IMR-90 (cell line): ENCODE measurements at regions not wholly inside any gene's neighbourhood (a gene's known extent, or its start where the extent isn't known, plus 50 kb on each side); places are given as distances from the start of the nearest gene placed in this dataset.

ENCODE experiments used
- ATAC-seq: fragments of 200-7000 bp; cut with Tn5 transposase; 2 replicates; pipeline ENCODE4 v1.9.1; 2020; ENCODE audit warnings: low read depth, mild to moderate bottlenecking, moderate library complexity
- BruUV-seq: library from RNA; stranded (reverse); fragments of 400-500 nt; replicated peaks from 2 replicates; lab custom pipeline; 2021; lab: Mats Ljungman, UMichigan
- CTCF ChIA-PET: fragments of 300-600 bp; formaldehyde crosslinking; extraction: SDS; loops from one replicate; lab custom pipeline; 2021; ENCODE audit warnings: antibody characterized with exemption; lab: Yijun Ruan, JAX
- POLR2A ChIA-PET: fragments of 300-600 bp; sonication (Branson Sonifier 250); formaldehyde crosslinking; loops from one replicate; lab custom pipeline; 2022; ENCODE audit warnings: antibody characterized with exemption; ENCODE audit not compliant: unreplicated experiment; lab: Charles Lee
- DNase-seq: peaks from one replicate; pipeline ENCODE4 v3.0.0; 2013
- H2AFZ ChIP-seq: replicated peaks from 2 replicates; pipeline ENCODE3; 2013; ENCODE audit warnings: low read length, mild to moderate bottlenecking; ENCODE audit not compliant: poor library complexity
- H2AK5ac ChIP-seq: 2 replicates; pipeline ENCODE4 v1.6.1; 2013; ENCODE audit warnings: low read depth, low read length, inconsistent platforms
- H2AK9ac ChIP-seq: replicated peaks from 2 replicates; pipeline ENCODE3; 2013; ENCODE audit warnings: mild to moderate bottlenecking, low read depth, low read length, moderate library complexity; ENCODE audit not compliant: poor library complexity
- H2BK120ac ChIP-seq: 2 replicates; pipeline ENCODE4 v1.6.1; 2013; ENCODE audit warnings: low read depth, low read length, inconsistent platforms
- H2BK15ac ChIP-seq: 3 replicates; pipeline ENCODE4 v1.6.1; 2013; ENCODE audit warnings: low read depth, low read length, inconsistent platforms
- H2BK20ac ChIP-seq: 2 replicates; pipeline ENCODE4 v1.6.1; 2013; ENCODE audit warnings: low read depth, mild to moderate bottlenecking, inconsistent platforms, low read length, moderate library complexity
- H2BK5ac ChIP-seq: 2 replicates; pipeline ENCODE4 v1.6.1; 2013; ENCODE audit warnings: mild to moderate bottlenecking, low read depth, low read length, inconsistent platforms; ENCODE audit not compliant: poor library complexity, severe bottlenecking
- H3K14ac ChIP-seq: replicated peaks from 2 replicates; pipeline ENCODE4 v1.6.1; 2013; ENCODE audit warnings: low read depth, low read length, inconsistent platforms
- H3K18ac ChIP-seq: 2 replicates; pipeline ENCODE4 v1.6.1; 2013; ENCODE audit warnings: low read depth, low read length, control low read depth
- H3K23ac ChIP-seq: 2 replicates; pipeline ENCODE4 v1.6.1; 2013; ENCODE audit warnings: low read depth, low read length, inconsistent platforms
- H3K27ac ChIP-seq: 2 replicates; pipeline ENCODE4 v1.5.1; 2013; ENCODE audit warnings: mild to moderate bottlenecking, control low read depth, low read length; ENCODE audit not compliant: insufficient read depth
- H3K27me3 ChIP-seq: 2 replicates; pipeline ENCODE4 v1.6.1; 2013; ENCODE audit warnings: low read length; ENCODE audit not compliant: control insufficient read depth, insufficient read depth
- H3K36me3 ChIP-seq: 2 replicates; pipeline ENCODE4 v1.6.1; 2013; ENCODE audit warnings: low read length, mixed read lengths; ENCODE audit not compliant: control insufficient read depth, insufficient read depth
- H3K4ac ChIP-seq: 2 replicates; pipeline ENCODE4 v1.6.1; 2013; ENCODE audit warnings: low read depth, low read length, inconsistent platforms
- H3K4me1 ChIP-seq: 2 replicates; pipeline ENCODE4 v1.6.1; 2013; ENCODE audit warnings: low read length, mixed read lengths; ENCODE audit not compliant: control insufficient read depth, insufficient read depth
- H3K4me2 ChIP-seq: 2 replicates; pipeline ENCODE4 v1.6.1; 2013; ENCODE audit warnings: low read depth, mild to moderate bottlenecking, control low read depth, low read length, moderate library complexity
- H3K4me3 ChIP-seq: 2 replicates; pipeline ENCODE4 v1.5.1; 2013; ENCODE audit warnings: low read depth, mild to moderate bottlenecking, control low read depth, low read length, moderate library complexity; ENCODE audit not compliant: insufficient read depth
- H3K56ac ChIP-seq: 2 replicates; pipeline ENCODE4 v1.6.1; 2013; ENCODE audit warnings: low read length, inconsistent platforms; ENCODE audit not compliant: insufficient read depth; ENCODE audit errors: extremely low read depth
- H3K79me1 ChIP-seq, 2 experiments: 2 replicates each; pipeline ENCODE4 v1.6.1; 2013; ENCODE audit warnings: low read length in 2 of 2, inconsistent platforms in 1 of 2, low read depth in 1 of 2
- H3K9ac ChIP-seq: 2 replicates; pipeline ENCODE4 v1.6.1; 2013; ENCODE audit warnings: low read depth, low read length, control low read depth
- H3K9me1 ChIP-seq: 2 replicates; pipeline ENCODE4 v1.6.1; 2013; ENCODE audit warnings: low read length, inconsistent platforms; ENCODE audit not compliant: insufficient read depth
- H3K9me3 ChIP-seq: 2 replicates; pipeline ENCODE4 v1.6.1; 2013; ENCODE audit warnings: low read length; ENCODE audit not compliant: control insufficient read depth, insufficient read depth
- H4K20me1 ChIP-seq: 2 replicates; pipeline ENCODE4 v1.6.1; 2013; ENCODE audit warnings: low read length, inconsistent platforms; ENCODE audit not compliant: insufficient read depth
- H4K5ac ChIP-seq: 2 replicates; pipeline ENCODE4 v1.6.1; 2013; ENCODE audit warnings: mild to moderate bottlenecking, low read depth, low read length, control low read depth
- H4K8ac ChIP-seq, 2 experiments: 2 replicates each; pipeline ENCODE4 v1.6.1; 2013; ENCODE audit warnings: low read depth in 2 of 2, low read length in 2 of 2, control low read depth in 1 of 2, inconsistent platforms in 1 of 2
- H4K91ac ChIP-seq: 2 replicates; pipeline ENCODE4 v1.6.1; 2013; ENCODE audit warnings: low read depth, low read length, inconsistent platforms; ENCODE audit not compliant: insufficient read depth
- BHLHE40 ChIP-seq: fragments of 150-350 bp; IDR thresholded peaks from 2 replicates; pipeline ENCODE4 v1.6.1; 2016; ENCODE audit warnings: mild to moderate bottlenecking, low read depth, low read length
- CEBPB ChIP-seq: IDR thresholded peaks from 2 replicates; pipeline ENCODE4 v1.6.1; 2012; ENCODE audit warnings: low read depth, low read length, improper control_type of control experiment
- CHD1 ChIP-seq: IDR thresholded peaks from 2 replicates; pipeline ENCODE4 v1.6.1; 2012; ENCODE audit warnings: low read depth, low read length, improper control_type of control experiment
- CTCF ChIP-seq: conservative IDR thresholded peaks from 2 replicates; pipeline ENCODE4 v1.5.1; 2012; ENCODE audit warnings: mild to moderate bottlenecking, low read depth, low read length, improper control_type of control experiment
- ELK1 ChIP-seq: fragments of 150-350 bp; IDR thresholded peaks from 2 replicates; pipeline ENCODE4 v1.6.1; 2016; ENCODE audit warnings: low read depth, mild to moderate bottlenecking, low read length, moderate library complexity, borderline replicate concordance
- FOS ChIP-seq: fragments of 150-350 bp; IDR thresholded peaks from 2 replicates; pipeline ENCODE4 v1.6.1; 2016; ENCODE audit warnings: low read depth, low read length
- MAFK ChIP-seq: IDR thresholded peaks from 2 replicates; pipeline ENCODE4 v1.6.1; 2012; ENCODE audit warnings: low read depth, low read length, improper control_type of control experiment
- MAZ ChIP-seq: IDR thresholded peaks from 2 replicates; pipeline ENCODE4 v1.6.1; 2012; ENCODE audit warnings: low read depth, mild to moderate bottlenecking, low read length, improper control_type of control experiment, moderate library complexity, borderline replicate concordance
- MXI1 ChIP-seq: IDR thresholded peaks from 2 replicates; pipeline ENCODE4 v1.6.1; 2012; ENCODE audit warnings: low read depth, mild to moderate bottlenecking, low read length, moderate library complexity, borderline replicate concordance
- NFE2L2 ChIP-seq: fragments of 150-350 bp; IDR thresholded peaks from 2 replicates; pipeline ENCODE4 v1.6.1; 2016; ENCODE audit warnings: low read depth, mild to moderate bottlenecking, low read length
- POLR2A ChIP-seq: IDR thresholded peaks from 2 replicates; pipeline ENCODE4 v1.6.1; 2012; ENCODE audit warnings: mild to moderate bottlenecking, low read depth, low read length
- RAD21 ChIP-seq: IDR thresholded peaks from 2 replicates; pipeline ENCODE4 v1.6.1; 2012; ENCODE audit warnings: low read length, improper control_type of control experiment
- RCOR1 ChIP-seq: IDR thresholded peaks from 2 replicates; pipeline ENCODE4 v1.6.1; 2012; ENCODE audit warnings: mild to moderate bottlenecking, low read length, improper control_type of control experiment; ENCODE audit not compliant: insufficient replicate concordance
- RFX5 ChIP-seq: IDR thresholded peaks from 2 replicates; pipeline ENCODE4 v1.8.0; 2012; ENCODE audit warnings: low read depth, mild to moderate bottlenecking, low read length, moderate library complexity
- SMC3 ChIP-seq: fragments of 150-350 bp; IDR thresholded peaks from 2 replicates; pipeline ENCODE4 v1.6.1; 2016; ENCODE audit warnings: low read depth, mild to moderate bottlenecking, antibody characterized with exemption, low read length, moderate library complexity
- USF2 ChIP-seq: fragments of 150-350 bp; IDR thresholded peaks from 2 replicates; pipeline ENCODE4 v1.6.1; 2017; ENCODE audit warnings: mild to moderate bottlenecking, antibody characterized with exemption, low read length, low read depth
- WGBS, 2 experiments: methylation state at CpG; one replicate each; pipeline versions ENCODE4 v1.1.5 to v1.1.7; 2013; ENCODE audit warnings: missing lambda C conversion rate in 2 of 2; ENCODE audit not compliant: insufficient read length in 1 of 2; ENCODE audit errors: extremely low coverage in 2 of 2; 5-methylcytosine and 5-hydroxymethylcytosine counted together
- dilution Hi-C: fragments of 300-500 bp; cut with HindIII; formaldehyde crosslinking; loops from one replicate; pipeline ENCODE4 v1.14.3; 2018; ENCODE audit warnings: low sequenced_read_pairs; ENCODE audit not compliant: unreplicated experiment
- in situ Hi-C: fragments of 300-500 bp; cut with MboI; formaldehyde crosslinking; loops from 3 replicates; pipeline ENCODE4 v1.14.3; 2019; ENCODE audit warnings: low sequenced_read_pairs, inconsistent platforms, mixed read lengths
- intact Hi-C: fragments of 100-400 bp; cut with micrococcal nuclease; formaldehyde crosslinking; loops from 2 replicates; pipeline ENCODE4 v1.10.0; 2022

GRCh38 chr1:90246069-90246468 is 251.2 kb downstream of the ZNF326 start:
- no peaks in the 10 kb centered on the region for H4K20me1 ChIP-seq
- H4K5ac ChIP-seq: no peak overlapping the region
- intact Hi-C loops: no loop called here
- H3K4me2 ChIP-seq: no peak overlapping the region
- H2BK20ac ChIP-seq: no peak overlapping the region
- ATAC-seq (no peak), DNase-seq (no peak)
- dilution Hi-C loops: no loop called here
- H3K4me3 ChIP-seq: no peak overlapping the region
- CTCF ChIA-PET: interaction anchor here (0.6 kb wide), 1 partner anchor 142 kb away, joined by 3 read pairs; no protein-coding TSS in a partner anchor
- H3K9me3 ChIP-seq: no peaks in the 10 kb centered on the region
- H3K27me3 ChIP-seq: no peaks in the 10 kb centered on the region
- no peak overlapping the region for H3K27ac ChIP-seq
- in situ Hi-C loops: no loop called here
- no CpG with 5 or more reads among the region's 2 CpGs for WGBS, 2 experiments
- H3K4ac ChIP-seq: no peak overlapping the region
- H3K9me1 ChIP-seq: no peaks in the 10 kb centered on the region
- H3K9ac ChIP-seq: no peak overlapping the region
- no peak overlapping the region for H4K91ac ChIP-seq
- no peak overlapping the region for H3K23ac ChIP-seq
- no peak overlapping the region for H2AFZ ChIP-seq
- no peak for TF ChIP-seq RFX5
- no peak for TF ChIP-seq FOS
- TF ChIP-seq MXI1: no peak
- no peak for TF ChIP-seq NFE2L2
- no peak for TF ChIP-seq MAZ
- no peak for TF ChIP-seq RCOR1
- no peak for TF ChIP-seq BHLHE40
- TF ChIP-seq CTCF: no peak
- TF ChIP-seq SMC3: no peak
- TF ChIP-seq RAD21: no peak
- TF ChIP-seq MAFK: no peak
- no peak for TF ChIP-seq CEBPB
- no peak for TF ChIP-seq CHD1
- TF ChIP-seq ELK1: no peak
- TF ChIP-seq USF2: no peak
- no peak for TF ChIP-seq POLR2A
- no peak overlapping the region for H3K18ac ChIP-seq
- no peak overlapping the region for H3K14ac ChIP-seq
- no peak overlapping the region for H2BK120ac ChIP-seq
- H2AK5ac ChIP-seq: no peak overlapping the region
- no peak overlapping the region for H2AK9ac ChIP-seq
- no peaks in the 10 kb centered on the region for H3K36me3 ChIP-seq
- H2BK5ac ChIP-seq: no peak overlapping the region
- H4K8ac ChIP-seq: no peak overlapping the region
- BruUV-seq: no TSS peak
- H2BK15ac ChIP-seq: no peak overlapping the region
- no peaks in the 10 kb centered on the region for H3K4me1 ChIP-seq
- no peak overlapping the region for H3K56ac ChIP-seq
- H3K79me1 ChIP-seq: no peaks in the 10 kb centered on the region
- POLR2A ChIA-PET: no interaction called here
